Ovary (tissue), 3 donors: ENCODE measurements at regions not wholly inside any gene's neighbourhood (a gene's known extent, or its start where the extent isn't known, plus 50 kb on each side); places are given as distances from the start of the nearest gene placed in this dataset.

Experiments
- CTCF ChIP-seq, 3 donors: fragments of 450-650 bp in 2 of 3; fragments of 200-600 bp in 1 of 3; IDR thresholded peaks; one replicate each; pipeline versions ENCODE4 v1.5.1 to v1.8.0; 2016 to 2022; ENCODE audit warnings: antibody characterized with exemption in 3 of 3, mild to moderate bottlenecking in 1 of 3
- EP300 ChIP-seq: sonication (generic); formaldehyde crosslinking; IDR thresholded peaks from one replicate; pipeline ENCODE4 v1.6.1; 2017; ENCODE audit warnings: antibody characterized with exemption
- POLR2A ChIP-seq: fragments of 450-650 bp; IDR thresholded peaks from one replicate; pipeline ENCODE4 v1.6.1; 2017; ENCODE audit warnings: antibody characterized with exemption, mild to moderate bottlenecking, moderate library complexity
- donor health status: DM: no; HTN: no; CAD: no.

DNA sequence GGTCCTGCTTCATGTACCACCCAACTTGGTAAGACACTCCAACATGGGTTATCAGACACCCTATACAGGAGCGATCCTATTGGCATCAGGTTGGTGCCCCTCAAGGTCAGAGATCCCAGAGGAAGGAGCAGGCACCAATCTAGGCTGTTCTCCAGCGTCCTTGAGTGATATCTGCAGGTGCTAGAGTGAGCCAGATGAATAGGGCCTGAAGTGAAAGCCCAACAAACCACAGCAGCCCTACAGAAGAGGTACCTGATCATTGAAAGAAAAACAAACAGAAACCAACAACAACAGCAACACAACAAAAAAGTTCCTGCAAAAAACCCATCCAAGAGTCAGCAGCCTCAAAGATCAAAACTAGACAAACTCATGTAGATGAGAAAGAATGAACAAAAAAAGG is 584.8 kb downstream of the HINT1 start:
- TF ChIP-seq CTCF (IDR thresholded peaks at IDR 0.05) = no peak
- TF ChIP-seq POLR2A = no peak
- TF ChIP-seq EP300 = no peak
